Esophagus (tissue), 2 donors: ENCODE measurements at regions not wholly inside any gene's neighbourhood (a gene's known extent, or its start where the extent isn't known, plus 50 kb on each side); places are given as distances from the start of the nearest gene placed in this dataset.
"Not testable (repeated sequence)": the region's sequence is repeated elsewhere in the genome, so short reads cannot be mapped to it uniquely, and the experiment has no call there.

Experiments
- H3K27ac ChIP-seq, 2 donors: one replicate each; pipeline ENCODE4 v1.5.1; 2013; ENCODE audit warnings: low read depth in 2 of 2, mild to moderate bottlenecking in 2 of 2, inconsistent platforms in 1 of 2, low read length in 1 of 2, moderate library complexity in 1 of 2
- H3K27me3 ChIP-seq, 2 donors: one replicate each; pipeline ENCODE4 v1.6.1; 2013; ENCODE audit warnings: low read length in 2 of 2, control low read depth in 1 of 2, mild to moderate bottlenecking in 1 of 2; ENCODE audit not compliant: insufficient read depth in 2 of 2, control insufficient read depth in 1 of 2
- H3K36me3 ChIP-seq, 2 donors: one replicate each; pipeline ENCODE4 v1.6.1; 2013; ENCODE audit warnings: low read length in 1 of 2; ENCODE audit not compliant: control insufficient read depth in 2 of 2, insufficient read depth in 2 of 2
- H3K4me1 ChIP-seq, 2 donors: one replicate each; pipeline ENCODE4 v1.6.1; 2013; ENCODE audit warnings: low read length in 1 of 2; ENCODE audit not compliant: control insufficient read depth in 2 of 2, insufficient read depth in 2 of 2
- H3K4me3 ChIP-seq, 2 donors: one replicate each; pipeline ENCODE4 v1.5.1; 2013; ENCODE audit warnings: low read length in 2 of 2, mild to moderate bottlenecking in 2 of 2, low read depth in 1 of 2, moderate library complexity in 1 of 2
- H3K9me3 ChIP-seq, 2 donors: one replicate each; pipeline ENCODE4 v1.6.1; 2013; ENCODE audit warnings: mild to moderate bottlenecking in 2 of 2, low read depth in 1 of 2, low read length in 1 of 2, moderate library complexity in 1 of 2; ENCODE audit not compliant: control insufficient read depth in 2 of 2, insufficient read depth in 1 of 2
- WGBS, 2 donors: extraction: QIAGEN DNeasy Blood & Tissue Kit; methylation state at CpG; one replicate each; pipeline ENCODE4 v1.1.7; 2013; 5-methylcytosine and 5-hydroxymethylcytosine counted together
- donor health status: healthy with polysubstance abuse.
- donor health status: Bipolar disorder and iron deficiency.

GRCh38 chr4:24211856-24212255, 322.0 kb upstream of the PPARGC1A start:
- Histone ChIP-seq H3K4me3 (no peak overlapping the region), H3K27ac (no peak overlapping the region), H3K27me3 (no peaks in the 10 kb centered on the region), H3K4me1 (no peaks in the 10 kb centered on the region), H3K36me3 (no peaks in the 10 kb centered on the region), H3K9me3 (no peaks in the 10 kb centered on the region)
- 70 to 88% methylated on average over 10 of the region's 10 CpGs for WGBS, 2 donors

- Histone ChIP-seq H3K4me3 (no peak overlapping the region), H3K27me3 (no peaks in the 10 kb centered on the region), H3K9me3 (no peaks in the 10 kb centered on the region), H3K36me3 (no peaks in the 10 kb centered on the region), H3K27ac (no peak overlapping the region), H3K4me1 (no peaks in the 10 kb centered on the region)
- WGBS, 2 donors = 60 to 71% methylated on average over 10 of the region's 10 CpGs
Measured at GRCh38 chr4:24210332-24210902, 320.6 kb upstream of the PPARGC1A start.

- H3K4me1 ChIP-seq = no peaks in the 10 kb centered on the region
- no peak overlapping the region for H3K27ac ChIP-seq
- WGBS, 2 donors = 56 to 68% methylated on average over 1 of the region's 1 CpG
- no peak overlapping the region for H3K4me3 ChIP-seq
- no peaks in the 10 kb centered on the region for H3K27me3 ChIP-seq
- no peaks in the 10 kb centered on the region for H3K9me3 ChIP-seq
- no peaks in the 10 kb centered on the region for H3K36me3 ChIP-seq
Measured at GRCh38 chr4:24209906-24210305, 320.1 kb upstream of the PPARGC1A start.

GRCh38 chr4:24209131-24209530, 319.3 kb upstream of the PPARGC1A start:
- H3K4me3 ChIP-seq = no peak overlapping the region
- no peak overlapping the region for H3K27ac ChIP-seq
- H3K4me1 ChIP-seq = no peaks in the 10 kb centered on the region
- H3K36me3 ChIP-seq = no peaks in the 10 kb centered on the region
- no peaks in the 10 kb centered on the region for H3K27me3 ChIP-seq
- WGBS, 2 donors = 93 to 96% methylated on average over 3 of the region's 3 CpGs
- no peaks in the 10 kb centered on the region for H3K9me3 ChIP-seq

- Histone ChIP-seq H3K27ac (no peak overlapping the region), H3K4me1 (no peaks in the 10 kb centered on the region), H3K27me3 (no peaks in the 10 kb centered on the region), H3K4me3 (no peak overlapping the region), H3K9me3 (no peaks in the 10 kb centered on the region), H3K36me3 (no peaks in the 10 kb centered on the region)
- 96 to 97% methylated on average over 3 of the region's 3 CpGs for WGBS, 2 donors
Measured at GRCh38 chr4:24208691-24209090, 318.8 kb upstream of the PPARGC1A start.

GRCh38 chr4:24204708-24205107, 314.9 kb upstream of the PPARGC1A start:
- 77 to 78% methylated on average over 8 of the region's 8 CpGs for WGBS, 2 donors
- not testable (repeated sequence) for H3K27me3 ChIP-seq, H3K4me3 ChIP-seq, H3K4me1 ChIP-seq, H3K9me3 ChIP-seq, H3K27ac ChIP-seq, H3K36me3 ChIP-seq

GRCh38 chr4:24203926-24204325, 314.1 kb upstream of the PPARGC1A start:
- no peaks in the 10 kb centered on the region for H3K27me3 ChIP-seq
- no peak overlapping the region for H3K27ac ChIP-seq
- no peaks in the 10 kb centered on the region for H3K36me3 ChIP-seq
- 63 to 64% methylated on average over 2 of the region's 2 CpGs for WGBS, 2 donors
- no peaks in the 10 kb centered on the region for H3K4me1 ChIP-seq
- H3K9me3 ChIP-seq = no peaks in the 10 kb centered on the region
- H3K4me3 ChIP-seq = no peak overlapping the region

GRCh38 chr4:24202579-24202978, 312.7 kb upstream of the PPARGC1A start:
- 78% methylated on average over 1 of the region's 1 CpG for WGBS, 2 donors
- Histone ChIP-seq H3K36me3 (no peaks in the 10 kb centered on the region), H3K4me3 (no peak overlapping the region), H3K9me3 (no peaks in the 10 kb centered on the region), H3K27ac (no peak overlapping the region), H3K4me1 (no peaks in the 10 kb centered on the region), H3K27me3 (no peaks in the 10 kb centered on the region)

GRCh38 chr4:24197955-24198354, 308.1 kb upstream of the PPARGC1A start:
- no peak overlapping the region for H3K4me3 ChIP-seq
- no peaks in the 10 kb centered on the region for H3K36me3 ChIP-seq
- no peaks in the 10 kb centered on the region for H3K9me3 ChIP-seq
- H3K27ac ChIP-seq = no peak overlapping the region
- H3K27me3 ChIP-seq = no peaks in the 10 kb centered on the region
- H3K4me1 ChIP-seq = no peaks in the 10 kb centered on the region

- H3K4me1 ChIP-seq = no peaks in the 10 kb centered on the region
- no peak overlapping the region for H3K4me3 ChIP-seq
- 67 to 72% methylated on average over 1 of the region's 1 CpG for WGBS, 2 donors
- no peaks in the 10 kb centered on the region for H3K9me3 ChIP-seq
- H3K36me3 ChIP-seq = no peaks in the 10 kb centered on the region
- no peaks in the 10 kb centered on the region for H3K27me3 ChIP-seq
- H3K27ac ChIP-seq = no peak overlapping the region
Measured at GRCh38 chr4:24196785-24197184, 306.9 kb upstream of the PPARGC1A start.
